HL-60 (cell line): ENCODE measurements at regions not wholly inside any gene's neighbourhood (a gene's known extent, or its start where the extent isn't known, plus 50 kb on each side); places are given as distances from the start of the nearest gene placed in this dataset.
"Not testable (repeated sequence)": the region's sequence is repeated elsewhere in the genome, so short reads cannot be mapped to it uniquely, and the experiment has no call there.

Experiments
- DNase-seq, 2 experiments: peaks; one replicate each; pipeline ENCODE4 v3.0.0-alpha.2; 2010 to 2020; ENCODE audit warnings: low read depth in 1 of 2, low spot score in 1 of 2
- H3K27ac ChIP-seq: fragments of 250-450 bp; sonication (Bioruptor Pico); replicated peaks from 2 replicates; pipeline ENCODE4 v1.5.1; 2020; ENCODE audit warnings: mild to moderate bottlenecking, moderate library complexity
- H3K27me3 ChIP-seq: fragments of 250-450 bp; sonication (Bioruptor Pico); 2 replicates; pipeline ENCODE4 v1.5.1; 2021; ENCODE audit warnings: mild to moderate bottlenecking, moderate library complexity; ENCODE audit not compliant: insufficient read depth, poor library complexity, severe bottlenecking
- H3K4me3 ChIP-seq: replicated peaks from 2 replicates; pipeline ENCODE4 v1.5.1; 2011; ENCODE audit warnings: mild to moderate bottlenecking, control low read depth, low read length; ENCODE audit not compliant: insufficient read depth
- GABPA ChIP-seq: IDR thresholded peaks from 2 replicates; pipeline ENCODE4 v1.6.1; 2012; ENCODE audit warnings: low read depth
- POLR2AphosphoS5 ChIP-seq: IDR thresholded peaks from 2 replicates; pipeline ENCODE4 v1.6.1; 2012; ENCODE audit warnings: low read depth
- REST ChIP-seq: IDR thresholded peaks from 2 replicates; pipeline ENCODE4 v1.6.1; 2012; ENCODE audit warnings: low read depth; ENCODE audit not compliant: insufficient replicate concordance
- SPI1 ChIP-seq: IDR thresholded peaks from 2 replicates; pipeline ENCODE4 v1.6.1; 2012; ENCODE audit warnings: low read depth, mild to moderate bottlenecking, borderline replicate concordance
- TF ChIP-seq, protein P1 (sequence below): IDR thresholded peaks from one replicate; pipeline ENCODE4 v1.5.1; 2011; ENCODE audit warnings: low read length, control low read depth, inconsistent platforms; ENCODE audit not compliant: insufficient read depth

DNA sequence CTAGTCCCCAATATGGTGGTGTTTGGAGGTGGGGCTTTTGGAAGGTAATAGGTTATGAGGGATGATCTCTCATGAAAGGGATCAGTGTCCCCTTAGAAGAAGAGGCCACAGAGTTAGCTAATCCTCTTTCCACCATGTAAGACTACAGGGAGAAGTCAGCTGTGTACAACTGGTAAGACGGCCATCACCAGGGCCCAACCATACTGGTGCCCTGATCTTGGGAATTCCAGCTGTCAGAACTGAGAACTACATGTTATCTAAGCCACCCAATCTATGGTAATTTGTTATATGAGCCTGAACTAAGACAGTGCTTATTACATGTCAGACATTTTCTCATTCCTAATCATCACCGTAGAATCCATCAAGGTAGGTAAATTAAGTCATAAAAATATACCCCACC is 77.7 kb upstream of the ZNF217 start:
- Histone ChIP-seq H3K4me3 (no peak overlapping the region), H3K27me3 (no peaks in the 10 kb centered on the region), H3K27ac (no peak overlapping the region)
- no peak for DNase-seq
- TF ChIP-seq REST: no peak
- no peak for TF ChIP-seq GABPA
- TF ChIP-seq, protein P1, sequence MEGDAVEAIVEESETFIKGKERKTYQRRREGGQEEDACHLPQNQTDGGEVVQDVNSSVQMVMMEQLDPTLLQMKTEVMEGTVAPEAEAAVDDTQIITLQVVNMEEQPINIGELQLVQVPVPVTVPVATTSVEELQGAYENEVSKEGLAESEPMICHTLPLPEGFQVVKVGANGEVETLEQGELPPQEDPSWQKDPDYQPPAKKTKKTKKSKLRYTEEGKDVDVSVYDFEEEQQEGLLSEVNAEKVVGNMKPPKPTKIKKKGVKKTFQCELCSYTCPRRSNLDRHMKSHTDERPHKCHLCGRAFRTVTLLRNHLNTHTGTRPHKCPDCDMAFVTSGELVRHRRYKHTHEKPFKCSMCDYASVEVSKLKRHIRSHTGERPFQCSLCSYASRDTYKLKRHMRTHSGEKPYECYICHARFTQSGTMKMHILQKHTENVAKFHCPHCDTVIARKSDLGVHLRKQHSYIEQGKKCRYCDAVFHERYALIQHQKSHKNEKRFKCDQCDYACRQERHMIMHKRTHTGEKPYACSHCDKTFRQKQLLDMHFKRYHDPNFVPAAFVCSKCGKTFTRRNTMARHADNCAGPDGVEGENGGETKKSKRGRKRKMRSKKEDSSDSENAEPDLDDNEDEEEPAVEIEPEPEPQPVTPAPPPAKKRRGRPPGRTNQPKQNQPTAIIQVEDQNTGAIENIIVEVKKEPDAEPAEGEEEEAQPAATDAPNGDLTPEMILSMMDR: no peak
- TF ChIP-seq POLR2AphosphoS5: no peak
- no peak for TF ChIP-seq SPI1

- not testable (repeated sequence) for H3K27me3 ChIP-seq, H3K4me3 ChIP-seq, DNase-seq, H3K27ac ChIP-seq
Measured at GRCh38 chr20:53669517-53670313, 76.1 kb upstream of the ZNF217 start.

- H3K27ac ChIP-seq: no peak overlapping the region
- H3K4me3 ChIP-seq: no peak overlapping the region
- no peaks in the 10 kb centered on the region for H3K27me3 ChIP-seq
- TF ChIP-seq GABPA (no peak), SPI1 (no peak), REST (no peak), POLR2AphosphoS5 (no peak)
- TF ChIP-seq, protein P1: no peak
- DNase-seq: no peak
Measured at GRCh38 chr20:53668992-53669391, 75.4 kb upstream of the ZNF217 start.

DNA sequence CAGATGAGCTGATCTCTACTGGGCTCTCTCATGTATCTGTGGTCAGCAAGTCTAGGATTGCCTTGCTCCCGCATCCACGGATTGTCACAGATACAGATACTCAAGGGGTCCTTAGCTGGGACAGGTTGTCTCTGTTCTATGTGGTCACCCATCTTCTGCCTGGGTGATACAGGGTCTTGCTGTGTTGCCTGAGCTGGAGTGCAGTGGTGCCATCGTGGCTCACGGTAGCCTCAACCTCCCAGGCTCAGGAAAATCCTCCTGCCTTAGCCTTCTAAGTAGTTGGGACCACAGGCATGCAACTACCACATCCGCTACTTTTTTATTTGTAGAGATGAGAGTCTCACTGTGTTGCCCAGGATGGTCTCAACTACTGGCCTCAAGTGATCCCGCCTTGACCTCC is 72.5 kb upstream of the ZNF217 start:
- H3K27me3 ChIP-seq: no peaks in the 10 kb centered on the region
- no peak overlapping the region for H3K27ac ChIP-seq
- no peak overlapping the region for H3K4me3 ChIP-seq
- no peak for DNase-seq
- TF ChIP-seq, protein P1: no peak
- TF ChIP-seq SPI1 (no peak), REST (no peak)
